ENCODE measurements at regions not wholly inside any gene's neighbourhood (a gene's known extent, or its start where the extent isn't known, plus 50 kb on each side); places are given as distances from the start of the nearest gene placed in this dataset.

DNA sequence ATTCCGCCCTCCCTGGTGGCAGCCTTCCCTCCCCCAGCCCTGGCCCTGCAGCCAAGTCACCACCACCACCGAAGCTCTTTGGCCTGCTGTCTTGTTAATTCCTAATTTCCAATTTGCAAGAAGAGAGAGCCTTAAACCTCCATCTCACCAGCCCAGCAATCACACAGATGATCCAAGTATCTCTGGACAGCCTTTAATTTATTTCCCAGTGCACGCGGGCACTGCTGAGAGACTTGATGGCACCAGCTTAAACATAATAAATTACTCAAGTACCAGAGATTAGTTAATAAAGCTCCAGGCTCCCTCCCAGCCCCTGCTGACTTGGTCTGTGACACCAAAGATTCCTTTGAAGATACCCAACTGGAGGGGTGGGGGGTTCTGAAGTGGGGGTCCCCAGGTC, 494.7 kb downstream of the BUD13 start:
- H3F3A ChIP-seq (ENCODE audit: insufficient read depth, low read length): no peaks in the 10 kb centered on the region
- no peaks in the 10 kb centered on the region for H3K79me2 ChIP-seq (ENCODE audit: insufficient read depth, low read length)
- no peaks in the 10 kb centered on the region for H3K9me2 ChIP-seq (ENCODE audit: low read depth, low read length)
- no peaks in the 10 kb centered on the region for H3K9me3 ChIP-seq (ENCODE audit: low read length)
- no peak for TF ChIP-seq EZH2 (IDR thresholded peaks at IDR 0.05; ENCODE audit: borderline replicate concordance, low read length)
- TF ChIP-seq, protein P1, sequence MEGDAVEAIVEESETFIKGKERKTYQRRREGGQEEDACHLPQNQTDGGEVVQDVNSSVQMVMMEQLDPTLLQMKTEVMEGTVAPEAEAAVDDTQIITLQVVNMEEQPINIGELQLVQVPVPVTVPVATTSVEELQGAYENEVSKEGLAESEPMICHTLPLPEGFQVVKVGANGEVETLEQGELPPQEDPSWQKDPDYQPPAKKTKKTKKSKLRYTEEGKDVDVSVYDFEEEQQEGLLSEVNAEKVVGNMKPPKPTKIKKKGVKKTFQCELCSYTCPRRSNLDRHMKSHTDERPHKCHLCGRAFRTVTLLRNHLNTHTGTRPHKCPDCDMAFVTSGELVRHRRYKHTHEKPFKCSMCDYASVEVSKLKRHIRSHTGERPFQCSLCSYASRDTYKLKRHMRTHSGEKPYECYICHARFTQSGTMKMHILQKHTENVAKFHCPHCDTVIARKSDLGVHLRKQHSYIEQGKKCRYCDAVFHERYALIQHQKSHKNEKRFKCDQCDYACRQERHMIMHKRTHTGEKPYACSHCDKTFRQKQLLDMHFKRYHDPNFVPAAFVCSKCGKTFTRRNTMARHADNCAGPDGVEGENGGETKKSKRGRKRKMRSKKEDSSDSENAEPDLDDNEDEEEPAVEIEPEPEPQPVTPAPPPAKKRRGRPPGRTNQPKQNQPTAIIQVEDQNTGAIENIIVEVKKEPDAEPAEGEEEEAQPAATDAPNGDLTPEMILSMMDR (IDR thresholded peaks at IDR 0.05; ENCODE audit: low read length): no peak
- no peak overlapping the region for H3K4me3 ChIP-seq (ENCODE audit: low read depth, low read length, poor library complexity, severe bottlenecking)
- no peak overlapping the region for H3K4me2 ChIP-seq (ENCODE audit: low read length)
- no peak overlapping the region for H2AFZ ChIP-seq (ENCODE audit: low read length)
- H4K20me1 ChIP-seq (ENCODE audit: insufficient read depth, low read length): no peaks in the 10 kb centered on the region
- H3K27me3 ChIP-seq (ENCODE audit: insufficient read depth, low read length): no peaks in the 10 kb centered on the region
- no peaks in the 10 kb centered on the region for H3K36me3 ChIP-seq (ENCODE audit: insufficient read depth, low read length)
- no peak overlapping the region for H3K9ac ChIP-seq (ENCODE audit: low read length)
- no peaks in the 10 kb centered on the region for H3K4me1 ChIP-seq (ENCODE audit: insufficient read depth, low read length, severe bottlenecking)
- no peak overlapping the region for H3K27ac ChIP-seq (ENCODE audit: low read depth, low read length, poor library complexity, severe bottlenecking)

DNA sequence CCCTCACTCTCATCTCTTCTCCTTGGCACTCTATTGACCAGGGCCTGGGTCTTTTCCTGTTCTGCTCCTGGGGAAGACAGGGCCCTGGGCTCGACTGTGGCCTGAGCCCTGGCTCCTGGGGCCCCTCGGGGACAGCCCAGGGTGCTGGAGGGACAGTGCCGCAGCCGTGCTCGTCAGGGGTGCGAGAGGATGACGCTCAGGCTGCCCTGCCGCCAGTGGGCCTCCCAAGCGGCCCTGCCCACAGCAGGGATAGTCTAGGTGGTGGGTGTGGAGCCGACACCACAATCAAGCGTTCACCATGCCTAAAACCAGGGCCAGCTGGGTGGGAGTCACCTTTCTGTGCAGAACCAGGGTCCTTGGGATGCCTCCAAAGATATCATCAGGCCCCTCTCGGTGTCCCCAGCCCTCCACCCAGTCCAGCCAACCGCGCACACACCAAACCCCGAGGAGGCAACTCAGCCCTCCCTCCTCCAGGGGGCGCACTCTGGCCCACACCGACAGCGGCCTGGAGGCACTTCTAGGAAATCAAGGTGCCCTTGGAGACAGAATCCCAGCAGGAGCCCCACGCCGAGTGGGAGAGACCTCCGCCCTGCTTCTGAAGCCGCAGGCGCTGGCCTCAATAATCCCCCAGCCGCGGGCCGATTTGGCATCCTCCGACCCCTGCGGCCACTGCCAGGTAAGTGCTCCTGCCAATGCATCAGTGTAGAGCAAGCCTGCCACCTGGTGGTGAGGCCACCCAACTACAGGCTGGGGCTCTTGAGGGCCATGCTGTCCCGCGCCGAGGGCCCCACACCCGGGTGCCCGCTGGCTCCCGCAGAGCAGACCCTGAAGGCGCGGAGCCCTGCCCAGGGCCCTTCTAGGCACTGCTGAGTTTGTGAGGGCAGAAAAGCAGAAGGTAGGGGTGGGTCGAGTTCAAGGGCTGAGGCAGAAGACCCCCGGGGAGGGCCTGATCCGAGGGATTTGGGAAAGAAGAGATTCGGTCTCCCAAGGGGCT, 496.4 kb downstream of the BUD13 start:
- H3K27ac ChIP-seq (ENCODE audit: low read depth, low read length, poor library complexity, severe bottlenecking): no peak overlapping the region
- TF ChIP-seq EZH2 (IDR thresholded peaks at IDR 0.05; ENCODE audit: borderline replicate concordance, low read length): no peak
- TF ChIP-seq, protein P1 (IDR thresholded peaks at IDR 0.05; ENCODE audit: low read length): peak; percentile 95
- H3K79me2 ChIP-seq (ENCODE audit: insufficient read depth, low read length): no peaks in the 10 kb centered on the region
- H3K4me2 ChIP-seq (ENCODE audit: low read length): peak overlapping the region; percentile 55
- H3K9me2 ChIP-seq (ENCODE audit: low read depth, low read length): no peaks in the 10 kb centered on the region
- H3K9ac ChIP-seq (ENCODE audit: low read length): no peak overlapping the region
- H4K20me1 ChIP-seq (ENCODE audit: insufficient read depth, low read length): no peaks in the 10 kb centered on the region
- no peaks in the 10 kb centered on the region for H3K9me3 ChIP-seq (ENCODE audit: low read length)
- H3K4me3 ChIP-seq (ENCODE audit: low read depth, low read length, poor library complexity, severe bottlenecking): peak overlapping the region; percentile 44
- no peak overlapping the region for H2AFZ ChIP-seq (ENCODE audit: low read length)
- H3K36me3 ChIP-seq (ENCODE audit: insufficient read depth, low read length): no peaks in the 10 kb centered on the region
- no peaks in the 10 kb centered on the region for H3K4me1 ChIP-seq (ENCODE audit: insufficient read depth, low read length, severe bottlenecking)
- no peaks in the 10 kb centered on the region for H3K27me3 ChIP-seq (ENCODE audit: insufficient read depth, low read length)
- H3F3A ChIP-seq (ENCODE audit: insufficient read depth, low read length): no peaks in the 10 kb centered on the region

DNA sequence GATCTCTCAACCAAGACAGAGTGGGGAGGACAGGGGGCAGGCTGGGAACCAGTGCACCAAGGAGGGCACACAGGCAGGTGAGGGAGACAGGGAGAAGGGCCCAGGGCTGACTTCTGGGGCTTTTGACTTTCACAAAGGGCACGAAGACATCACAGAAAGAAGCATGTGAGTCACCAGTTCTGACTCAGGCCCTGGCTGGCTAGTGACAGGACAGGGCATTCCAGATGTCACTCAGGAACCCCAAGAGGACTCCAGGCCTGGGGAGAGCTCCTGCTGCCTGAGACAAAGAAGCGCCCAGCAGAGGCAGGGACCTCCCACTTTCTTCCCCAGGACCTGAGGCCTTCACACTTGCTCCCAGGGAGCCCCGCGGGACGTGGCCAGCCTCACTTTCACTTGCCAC, 497.2 kb downstream of the BUD13 start:
- H3K79me2 ChIP-seq (ENCODE audit: insufficient read depth, low read length): no peaks in the 10 kb centered on the region
- H3K27ac ChIP-seq (ENCODE audit: low read depth, low read length, poor library complexity, severe bottlenecking): no peak overlapping the region
- no peaks in the 10 kb centered on the region for H3F3A ChIP-seq (ENCODE audit: insufficient read depth, low read length)
- H3K9me2 ChIP-seq (ENCODE audit: low read depth, low read length): no peaks in the 10 kb centered on the region
- no peak overlapping the region for H2AFZ ChIP-seq (ENCODE audit: low read length)
- H4K20me1 ChIP-seq (ENCODE audit: insufficient read depth, low read length): no peaks in the 10 kb centered on the region
- H3K9ac ChIP-seq (ENCODE audit: low read length): no peak overlapping the region
- no peaks in the 10 kb centered on the region for H3K4me1 ChIP-seq (ENCODE audit: insufficient read depth, low read length, severe bottlenecking)
- TF ChIP-seq, protein P1 (IDR thresholded peaks at IDR 0.05; ENCODE audit: low read length): no peak
- no peak for TF ChIP-seq EZH2 (IDR thresholded peaks at IDR 0.05; ENCODE audit: borderline replicate concordance, low read length)
- no peaks in the 10 kb centered on the region for H3K36me3 ChIP-seq (ENCODE audit: insufficient read depth, low read length)
- H3K27me3 ChIP-seq (ENCODE audit: insufficient read depth, low read length): no peaks in the 10 kb centered on the region
- no peaks in the 10 kb centered on the region for H3K9me3 ChIP-seq (ENCODE audit: low read length)
- no peak overlapping the region for H3K4me3 ChIP-seq (ENCODE audit: low read depth, low read length, poor library complexity, severe bottlenecking)
- no peak overlapping the region for H3K4me2 ChIP-seq (ENCODE audit: low read length)

All from OCI-LY1 (cell line).